ENCODE measurements at regions not wholly inside any gene's neighbourhood (a gene's known extent, or its start where the extent isn't known, plus 50 kb on each side); places are given as distances from the start of the nearest gene placed in this dataset.

DNA sequence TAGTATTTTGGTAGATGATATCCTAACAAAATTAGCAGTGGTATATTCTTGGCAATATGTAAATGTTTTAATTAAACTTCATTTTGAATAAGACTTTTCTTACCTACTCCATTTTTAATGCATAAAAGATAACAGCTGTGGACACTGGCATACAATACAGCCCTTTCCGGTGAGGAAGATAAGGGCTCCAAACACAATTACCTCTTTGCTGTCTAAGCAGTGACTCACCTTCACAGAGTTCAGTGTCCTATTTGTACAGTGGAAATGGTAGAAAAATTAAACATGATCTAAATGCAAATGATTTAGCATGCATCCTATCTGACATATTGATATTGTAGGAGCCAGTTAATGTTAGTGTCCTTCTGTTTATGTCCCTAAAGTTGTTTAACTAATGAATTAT lies 969.4 kb downstream of the PLOD2 start:
- no peak overlapping the region for H3K4me3 ChIP-seq (ENCODE audit: low read depth, low read length)
- FAIRE-seq = no peak
- peak; percentile 62 for DNase-seq (ENCODE audit: low read depth)

GRCh38 chr3:145197051-145197820 lies 963.7 kb downstream of the PLOD2 start:
- Histone ChIP-seq H3K36me3 (ENCODE audit: control insufficient read depth, insufficient read depth, low read length) (no peaks in the 10 kb centered on the region), H3K27me3 (ENCODE audit: control insufficient read depth, insufficient read depth, low read length) (no peaks in the 10 kb centered on the region), H3K4me3 (ENCODE audit: low read depth, low read length) (no peak overlapping the region)
- no peak for TF ChIP-seq CTCF (IDR thresholded peaks at IDR 0.05; ENCODE audit: insufficient read depth, low read length, severe bottlenecking)
- FAIRE-seq (no peak), DNase-seq (ENCODE audit: low read depth) (no peak)

More for the DNA sequence above, 969.4 kb downstream of the PLOD2 start:
- Histone ChIP-seq H3K36me3 (ENCODE audit: control insufficient read depth, insufficient read depth, low read length) (no peaks in the 10 kb centered on the region), H3K27me3 (ENCODE audit: control insufficient read depth, insufficient read depth, low read length) (no peaks in the 10 kb centered on the region)
- no peak for TF ChIP-seq CTCF (IDR thresholded peaks at IDR 0.05; ENCODE audit: insufficient read depth, low read length, severe bottlenecking)

DNA sequence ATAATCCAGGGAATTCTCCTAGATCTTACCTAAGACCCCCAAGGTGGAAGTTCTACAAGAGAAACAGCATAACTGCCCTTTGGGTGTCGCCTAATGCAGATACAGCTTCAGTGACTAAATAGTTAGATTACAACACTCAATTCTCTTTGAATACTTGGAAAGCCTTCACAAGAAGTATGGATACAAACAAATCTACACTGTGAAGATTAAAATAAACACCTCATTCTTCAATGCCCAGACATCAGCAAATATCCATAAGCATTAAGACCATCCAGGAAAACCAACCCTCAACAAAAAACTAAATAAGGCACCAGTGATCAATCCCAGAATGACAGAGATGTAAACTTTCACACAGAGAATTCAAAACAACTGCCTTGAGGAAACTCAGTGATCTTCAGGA lies 963.2 kb downstream of the PLOD2 start:
- DNase-seq (ENCODE audit: low read depth) = no peak
- Histone ChIP-seq H3K27me3 (ENCODE audit: control insufficient read depth, insufficient read depth, low read length) (no peaks in the 10 kb centered on the region), H3K36me3 (ENCODE audit: control insufficient read depth, insufficient read depth, low read length) (no peaks in the 10 kb centered on the region), H3K4me3 (ENCODE audit: low read depth, low read length) (no peak overlapping the region)
- TF ChIP-seq CTCF (IDR thresholded peaks at IDR 0.05; ENCODE audit: insufficient read depth, low read length, severe bottlenecking) = no peak
- no peak for FAIRE-seq

- no peak for TF ChIP-seq CTCF (IDR thresholded peaks at IDR 0.05; ENCODE audit: insufficient read depth, low read length, severe bottlenecking)
- DNase-seq (ENCODE audit: low read depth) (no peak), FAIRE-seq (no peak)
- no peak overlapping the region for H3K4me3 ChIP-seq (ENCODE audit: low read depth, low read length)
- H3K27me3 ChIP-seq (ENCODE audit: control insufficient read depth, insufficient read depth, low read length) = no peaks in the 10 kb centered on the region
- no peaks in the 10 kb centered on the region for H3K36me3 ChIP-seq (ENCODE audit: control insufficient read depth, insufficient read depth, low read length)
Observed at GRCh38 chr3:145209561-145209960, 951.4 kb downstream of the PLOD2 start.

DNA sequence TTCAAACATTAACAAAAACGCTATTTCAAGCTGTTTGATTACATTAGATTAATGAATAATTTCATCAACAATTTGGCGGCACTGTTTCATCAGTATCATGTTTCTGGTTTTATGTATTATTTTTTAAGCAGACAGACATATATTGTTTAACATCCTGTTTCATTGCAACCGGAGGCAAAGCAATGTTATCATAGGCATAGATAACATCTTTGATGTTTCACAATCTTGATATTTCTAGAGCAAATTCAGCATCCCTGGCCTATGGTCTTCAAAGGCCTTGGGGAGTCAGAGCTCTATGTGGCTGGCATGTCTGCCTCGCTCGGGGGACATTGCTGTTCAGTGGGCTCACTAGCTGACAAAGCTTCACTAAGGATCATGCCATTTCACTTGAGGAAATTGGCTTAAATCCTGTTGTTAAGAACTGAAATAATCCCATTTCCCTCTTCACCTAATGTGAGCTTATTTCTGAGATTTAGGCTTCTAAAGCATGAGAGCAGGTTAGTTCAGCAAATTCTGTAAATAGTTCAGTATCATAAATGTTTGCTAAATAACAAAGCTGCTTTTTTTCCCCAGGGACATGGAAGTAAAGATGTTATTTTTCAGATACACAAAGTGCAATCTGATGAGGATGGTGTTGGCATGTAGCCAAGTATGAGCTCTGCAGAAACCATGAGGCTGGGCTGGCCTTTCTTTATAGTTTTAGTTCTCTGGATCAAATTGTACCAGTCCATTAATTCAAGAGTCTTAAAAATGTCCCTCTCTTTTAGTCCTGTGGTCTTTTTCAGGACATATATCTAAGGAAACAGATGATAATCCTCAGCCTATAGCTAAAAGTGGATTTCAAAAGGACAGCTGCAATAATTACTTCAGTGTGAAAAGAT lies 941.4 kb downstream of the PLOD2 start:
- DNase-seq (ENCODE audit: low read depth) (no peak), FAIRE-seq (no peak)
- no peak overlapping the region for H3K4me3 ChIP-seq (ENCODE audit: low read depth, low read length)
- H3K27me3 ChIP-seq (ENCODE audit: control insufficient read depth, insufficient read depth, low read length) = no peaks in the 10 kb centered on the region
- no peak for TF ChIP-seq CTCF (IDR thresholded peaks at IDR 0.05; ENCODE audit: insufficient read depth, low read length, severe bottlenecking)
- H3K36me3 ChIP-seq (ENCODE audit: control insufficient read depth, insufficient read depth, low read length) = no peaks in the 10 kb centered on the region
